Kidney (tissue), 13 donors: ENCODE measurements at regions not wholly inside any gene's neighbourhood (a gene's known extent, or its start where the extent isn't known, plus 50 kb on each side); places are given as distances from the start of the nearest gene placed in this dataset.

Source experiments
- DNase-seq, 5 donors: peaks; one replicate each; pipeline ENCODE4 v3.0.0-alpha.2; 2013 to 2020
- FAIRE-seq: peaks from 2 replicates; lab custom pipeline; 2012; peaks lifted over from hg19 to GRCh38; lab: Jason Lieb, UNC
- H3K27ac ChIP-seq, 2 donors: one replicate each; pipeline ENCODE4 v1.7.0; 2013; ENCODE audit warnings: low read depth in 2 of 2, low read length in 2 of 2, inconsistent platforms in 1 of 2
- H3K27me3 ChIP-seq: one replicate; pipeline ENCODE4 v1.7.1; 2013; ENCODE audit warnings: low read length, inconsistent platforms; ENCODE audit not compliant: control insufficient read depth, insufficient read depth
- H3K36me3 ChIP-seq, 3 donors: one replicate each; pipeline versions ENCODE4 v1.7.0 to v1.7.1; 2013; ENCODE audit warnings: low read length in 3 of 3, control low read depth in 1 of 3, inconsistent platforms in 1 of 3; ENCODE audit not compliant: insufficient read depth in 3 of 3, control insufficient read depth in 2 of 3
- H3K4me1 ChIP-seq, 3 donors: one replicate each; pipeline versions ENCODE4 v1.7.0 to v1.7.1; 2013; ENCODE audit warnings: low read length in 3 of 3, inconsistent platforms in 1 of 3, low read depth in 1 of 3; ENCODE audit not compliant: control insufficient read depth in 2 of 3, insufficient read depth in 2 of 3
- H3K4me3 ChIP-seq, 3 donors: one replicate each; pipeline versions ENCODE4 v1.7.0 to v1.8.1; 2013; ENCODE audit warnings: low read length in 3 of 3, control low read depth in 1 of 3, inconsistent platforms in 1 of 3
- H3K9ac ChIP-seq, 3 donors: one replicate each; pipeline versions ENCODE4 v1.7.0 to v1.7.1; 2013; ENCODE audit warnings: low read length in 3 of 3, control low read depth in 1 of 3, inconsistent platforms in 1 of 3
- H3K9me3 ChIP-seq, 3 donors: one replicate each; pipeline versions ENCODE4 v1.7.0 to v1.7.1; 2013; ENCODE audit warnings: low read length in 3 of 3, control low read depth in 1 of 3, inconsistent platforms in 1 of 3; ENCODE audit not compliant: control insufficient read depth in 2 of 3, insufficient read depth in 1 of 3
- intact Hi-C: fragments of 100-400 bp; cut with DNase I; formaldehyde crosslinking; loops from one replicate; pipeline ENCODE4 v1.11.1; 2022
- TF ChIP-seq, protein P1 (sequence below): IDR thresholded peaks from 3 replicates; pipeline ENCODE4 v1.5.1; 2012; ENCODE audit warnings: mild to moderate bottlenecking, moderate library complexity, borderline replicate concordance; ENCODE audit not compliant: insufficient read depth; ENCODE audit errors: extremely low read depth
- donor health status: control.
- donor health status: control.
- donor health status: control.
- donor health status: control.
- donor health status: control.
- donor health status: DM: yes; HTN: yes; CAD: no.
- donor health status: Normal renal cell carcinoma (clear cell type).

DNA sequence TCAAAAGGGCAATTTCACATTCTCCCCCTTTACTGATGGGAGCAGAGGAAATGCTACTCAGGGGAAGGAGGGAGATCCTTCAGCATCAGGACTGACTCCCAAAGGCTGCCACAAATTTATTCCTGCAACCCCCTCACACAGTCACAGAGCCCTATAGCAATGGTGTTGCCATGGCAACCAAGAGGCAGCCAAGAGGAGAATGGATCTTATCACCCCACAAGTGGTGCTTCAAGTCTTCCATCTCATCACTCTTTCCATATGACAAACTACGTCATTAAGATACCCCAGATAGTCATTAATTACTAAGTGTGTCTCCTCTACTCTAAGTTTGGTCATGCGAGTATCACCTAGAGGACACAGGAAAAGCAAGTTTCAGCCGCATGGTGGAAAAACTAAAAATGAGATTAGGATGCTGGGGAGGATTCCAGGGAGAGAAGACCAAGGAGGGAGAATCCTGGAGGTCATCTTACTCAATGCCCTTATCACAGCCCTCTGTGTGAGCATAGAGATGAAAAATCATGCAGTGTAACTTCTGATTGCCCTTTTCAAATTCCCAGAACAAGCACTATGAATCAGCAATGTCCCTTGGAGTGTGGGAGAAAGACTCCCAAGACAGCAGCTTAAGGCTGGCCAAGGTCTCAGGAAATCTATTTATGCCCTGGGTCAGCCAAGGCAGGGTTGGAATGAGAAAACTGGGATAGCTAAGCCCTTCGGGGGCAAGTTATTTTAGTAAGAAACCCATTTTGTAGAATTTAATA, 885.7 kb upstream of the KLHL29 start:
- no peaks in the 10 kb centered on the region for H3K36me3 ChIP-seq
- TF ChIP-seq, protein P1, sequence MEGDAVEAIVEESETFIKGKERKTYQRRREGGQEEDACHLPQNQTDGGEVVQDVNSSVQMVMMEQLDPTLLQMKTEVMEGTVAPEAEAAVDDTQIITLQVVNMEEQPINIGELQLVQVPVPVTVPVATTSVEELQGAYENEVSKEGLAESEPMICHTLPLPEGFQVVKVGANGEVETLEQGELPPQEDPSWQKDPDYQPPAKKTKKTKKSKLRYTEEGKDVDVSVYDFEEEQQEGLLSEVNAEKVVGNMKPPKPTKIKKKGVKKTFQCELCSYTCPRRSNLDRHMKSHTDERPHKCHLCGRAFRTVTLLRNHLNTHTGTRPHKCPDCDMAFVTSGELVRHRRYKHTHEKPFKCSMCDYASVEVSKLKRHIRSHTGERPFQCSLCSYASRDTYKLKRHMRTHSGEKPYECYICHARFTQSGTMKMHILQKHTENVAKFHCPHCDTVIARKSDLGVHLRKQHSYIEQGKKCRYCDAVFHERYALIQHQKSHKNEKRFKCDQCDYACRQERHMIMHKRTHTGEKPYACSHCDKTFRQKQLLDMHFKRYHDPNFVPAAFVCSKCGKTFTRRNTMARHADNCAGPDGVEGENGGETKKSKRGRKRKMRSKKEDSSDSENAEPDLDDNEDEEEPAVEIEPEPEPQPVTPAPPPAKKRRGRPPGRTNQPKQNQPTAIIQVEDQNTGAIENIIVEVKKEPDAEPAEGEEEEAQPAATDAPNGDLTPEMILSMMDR, result no peak
- peak in 1 of 5 donors; percentile 65 for DNase-seq
- intact Hi-C loops, result no loop called here
- H3K27me3 ChIP-seq, result no peaks in the 10 kb centered on the region
- peak; percentile 44 for FAIRE-seq
- no peaks in the 10 kb centered on the region for H3K9me3 ChIP-seq
- no peak overlapping the region for H3K9ac ChIP-seq
- H3K4me1 ChIP-seq, result peaks cover 0 to 6% (median 0%) of the 10 kb centered on the region in 3 donors
- H3K4me3 ChIP-seq, result no peak overlapping the region
- peak overlapping the region; percentile 10 to 40 for H3K27ac ChIP-seq

DNA sequence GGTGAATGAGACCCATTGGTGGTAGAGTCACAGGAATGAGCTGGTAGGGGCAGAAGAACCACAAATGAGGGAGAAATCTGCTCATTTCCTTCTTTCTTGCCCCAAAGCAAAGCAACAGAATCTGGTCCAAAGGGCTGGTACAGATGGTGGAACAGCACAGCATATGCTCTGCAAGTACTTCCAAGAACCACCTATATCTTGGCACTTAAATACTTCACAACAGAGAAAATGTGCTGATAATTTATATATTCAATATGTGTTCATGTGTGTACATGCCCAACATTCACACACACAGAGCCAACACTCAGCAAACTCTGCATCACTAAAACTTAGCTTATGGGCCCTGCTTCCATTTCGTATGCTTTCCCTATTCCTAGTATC, 884.4 kb upstream of the KLHL29 start:
- peak overlapping the region in 1 of 2 donors; percentile 83 for H3K27ac ChIP-seq
- H3K9me3 ChIP-seq, result no peaks in the 10 kb centered on the region

DNA sequence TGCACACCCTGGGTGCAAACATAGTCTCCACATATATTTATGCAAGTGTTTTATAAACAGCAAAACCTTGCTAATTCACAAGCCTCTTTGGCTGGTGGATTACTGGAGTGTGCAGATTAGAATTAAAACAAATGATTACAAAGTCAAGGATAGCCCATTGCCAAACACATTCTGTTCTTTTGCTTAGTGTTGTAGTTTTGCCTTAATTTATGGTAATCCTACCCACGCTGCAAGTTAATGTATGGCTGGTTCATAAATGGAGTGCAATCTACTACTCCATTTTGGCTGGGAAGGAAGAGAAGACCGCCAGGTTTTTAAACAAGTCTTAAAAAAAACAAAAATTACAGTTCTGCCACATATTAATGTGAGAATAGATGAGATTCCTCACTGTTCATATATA, 883.1 kb upstream of the KLHL29 start:
- FAIRE-seq, result no peak
- peaks cover 0 to 6% (median 0%) of the 10 kb centered on the region in 3 donors for H3K4me1 ChIP-seq

More for the DNA sequence above, 884.4 kb upstream of the KLHL29 start:
- Histone ChIP-seq H3K4me1 (peaks cover 0 to 6% (median 0%) of the 10 kb centered on the region in 3 donors), H3K4me3 (no peak overlapping the region), H3K9ac (no peak overlapping the region), H3K36me3 (no peaks in the 10 kb centered on the region), H3K27me3 (no peaks in the 10 kb centered on the region)
- FAIRE-seq (no peak), DNase-seq (no peak)
- intact Hi-C loops, result no loop called here
- TF ChIP-seq, protein P1, result no peak

More for the DNA sequence above, 883.1 kb upstream of the KLHL29 start:
- Histone ChIP-seq H3K4me3 (no peak overlapping the region), H3K27ac (no peak overlapping the region), H3K9me3 (no peaks in the 10 kb centered on the region), H3K36me3 (no peaks in the 10 kb centered on the region), H3K27me3 (no peaks in the 10 kb centered on the region), H3K9ac (no peak overlapping the region)
- DNase-seq, result no peak
- TF ChIP-seq, protein P1, result no peak
- intact Hi-C loops, result no loop called here
